Mesenteric fat pad (tissue), 1 donor: ENCODE measurements at regions not wholly inside any gene's neighbourhood (a gene's known extent, or its start where the extent isn't known, plus 50 kb on each side); places are given as distances from the start of the nearest gene placed in this dataset.
A peak's percentile ranks its signal among the peaks of the same experiment; 100 is the strongest.

Experiments used
- DNase-seq: peaks from one replicate; pipeline ENCODE4 v3.0.0-alpha.2; 2020; ENCODE audit warnings: low spot score
- donor health status: DM: yes; HTN: yes; CAD: no.

GRCh38 chr22:47486569-47487312 is 724.3 kb downstream of the TBC1D22A start:
- DNase-seq, result no peak

- no peak for DNase-seq
Measured at GRCh38 chr22:47484960-47485569, 722.6 kb downstream of the TBC1D22A start.

- DNase-seq, result no peak
Measured at GRCh38 chr22:47476231-47476630, 713.8 kb downstream of the TBC1D22A start.

- DNase-seq, result no peak
Measured at GRCh38 chr22:47474895-47475294, 712.4 kb downstream of the TBC1D22A start.

GRCh38 chr22:47474464-47474863 is 712.0 kb downstream of the TBC1D22A start:
- DNase-seq, result no peak

GRCh38 chr22:47472636-47473035 is 710.2 kb downstream of the TBC1D22A start:
- DNase-seq, result no peak

GRCh38 chr22:47471406-47471805 is 709.0 kb downstream of the TBC1D22A start:
- no peak for DNase-seq

GRCh38 chr22:47465809-47466208 is 703.4 kb downstream of the TBC1D22A start:
- no peak for DNase-seq

GRCh38 chr22:47465222-47465621 is 702.8 kb downstream of the TBC1D22A start:
- peak; percentile 85 for DNase-seq

- DNase-seq, result peak; percentile 68
Measured at GRCh38 chr22:47463220-47463619, 700.8 kb downstream of the TBC1D22A start.

- DNase-seq, result no peak
Measured at GRCh38 chr22:47460861-47461260, 698.4 kb downstream of the TBC1D22A start.

GRCh38 chr22:47460176-47460575 is 697.7 kb downstream of the TBC1D22A start:
- no peak for DNase-seq

GRCh38 chr22:47458348-47458747 is 695.9 kb downstream of the TBC1D22A start:
- peak; percentile 77 for DNase-seq

GRCh38 chr22:47457509-47458300 is 695.3 kb downstream of the TBC1D22A start:
- peak; percentile 73 for DNase-seq

- DNase-seq, result peak; percentile 67
Measured at GRCh38 chr22:47457021-47457420, 694.6 kb downstream of the TBC1D22A start.

- peak; percentile 73 for DNase-seq
Measured at GRCh38 chr22:47456031-47456430, 693.6 kb downstream of the TBC1D22A start.

GRCh38 chr22:47453049-47453448 is 690.6 kb downstream of the TBC1D22A start:
- peak; percentile 28 for DNase-seq

- DNase-seq, result peak; percentile 24
Measured at GRCh38 chr22:47452184-47452583, 689.7 kb downstream of the TBC1D22A start.

GRCh38 chr22:47450876-47451475 is 688.5 kb downstream of the TBC1D22A start:
- DNase-seq, result peak; percentile 45

GRCh38 chr22:47449508-47450270 is 687.2 kb downstream of the TBC1D22A start:
- DNase-seq, result peak; percentile 51
